WERI-Rb-1 (cell line): ENCODE measurements at regions not wholly inside any gene's neighbourhood (a gene's known extent, or its start where the extent isn't known, plus 50 kb on each side); places are given as distances from the start of the nearest gene placed in this dataset.

ENCODE experiments used
- DNase-seq: peaks from one replicate; pipeline ENCODE4 v3.0.0-alpha.2; 2020
- H3K27ac ChIP-seq: fragments of 250-450 bp; sonication (Bioruptor Pico); 2 replicates; pipeline ENCODE4 v1.5.1; 2020; ENCODE audit warnings: mild to moderate bottlenecking, moderate library complexity
- H3K27me3 ChIP-seq: fragments of 250-450 bp; sonication (Bioruptor Pico); 2 replicates; pipeline ENCODE4 v1.5.1; 2021; ENCODE audit warnings: mild to moderate bottlenecking, low read depth, moderate library complexity; ENCODE audit not compliant: insufficient read depth, severe bottlenecking
- H3K36me3 ChIP-seq: fragments of 250-450 bp; sonication (Bioruptor Pico); 2 replicates; pipeline ENCODE4 v1.5.1; 2020; ENCODE audit warnings: mild to moderate bottlenecking, moderate library complexity
- H3K4me3 ChIP-seq: 2 replicates; pipeline ENCODE4 v1.5.1; 2011; ENCODE audit warnings: low read depth, mild to moderate bottlenecking, control low read depth, low read length
- H3K9me3 ChIP-seq: fragments of 250-450 bp; sonication (Bioruptor Pico); 2 replicates; pipeline ENCODE4 v1.5.1; 2021; ENCODE audit warnings: mild to moderate bottlenecking, moderate library complexity; ENCODE audit not compliant: severe bottlenecking
- TF ChIP-seq, protein P1 (sequence below): IDR thresholded peaks from 2 replicates; pipeline ENCODE4 v1.5.1; 2011; ENCODE audit warnings: low read depth, mild to moderate bottlenecking, control low read depth, inconsistent platforms, low read length

GRCh38 chr11:95503047-95503446 lies 272.0 kb upstream of the SESN3 start:
- H3K36me3 ChIP-seq: no peaks in the 10 kb centered on the region
- H3K27ac ChIP-seq: no peak overlapping the region
- TF ChIP-seq, protein P1, sequence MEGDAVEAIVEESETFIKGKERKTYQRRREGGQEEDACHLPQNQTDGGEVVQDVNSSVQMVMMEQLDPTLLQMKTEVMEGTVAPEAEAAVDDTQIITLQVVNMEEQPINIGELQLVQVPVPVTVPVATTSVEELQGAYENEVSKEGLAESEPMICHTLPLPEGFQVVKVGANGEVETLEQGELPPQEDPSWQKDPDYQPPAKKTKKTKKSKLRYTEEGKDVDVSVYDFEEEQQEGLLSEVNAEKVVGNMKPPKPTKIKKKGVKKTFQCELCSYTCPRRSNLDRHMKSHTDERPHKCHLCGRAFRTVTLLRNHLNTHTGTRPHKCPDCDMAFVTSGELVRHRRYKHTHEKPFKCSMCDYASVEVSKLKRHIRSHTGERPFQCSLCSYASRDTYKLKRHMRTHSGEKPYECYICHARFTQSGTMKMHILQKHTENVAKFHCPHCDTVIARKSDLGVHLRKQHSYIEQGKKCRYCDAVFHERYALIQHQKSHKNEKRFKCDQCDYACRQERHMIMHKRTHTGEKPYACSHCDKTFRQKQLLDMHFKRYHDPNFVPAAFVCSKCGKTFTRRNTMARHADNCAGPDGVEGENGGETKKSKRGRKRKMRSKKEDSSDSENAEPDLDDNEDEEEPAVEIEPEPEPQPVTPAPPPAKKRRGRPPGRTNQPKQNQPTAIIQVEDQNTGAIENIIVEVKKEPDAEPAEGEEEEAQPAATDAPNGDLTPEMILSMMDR: no peak
- H3K9me3 ChIP-seq: no peaks in the 10 kb centered on the region
- H3K27me3 ChIP-seq: no peaks in the 10 kb centered on the region
- no peak for DNase-seq
- H3K4me3 ChIP-seq: no peak overlapping the region

- Histone ChIP-seq H3K9me3 (no peaks in the 10 kb centered on the region), H3K4me3 (no peak overlapping the region), H3K27ac (no peak overlapping the region), H3K36me3 (no peaks in the 10 kb centered on the region), H3K27me3 (no peaks in the 10 kb centered on the region)
- no peak for DNase-seq
- TF ChIP-seq, protein P1: no peak
Measured at GRCh38 chr11:95502522-95502921, 271.5 kb upstream of the SESN3 start.

GRCh38 chr11:95501761-95502266 lies 270.8 kb upstream of the SESN3 start:
- no peaks in the 10 kb centered on the region for H3K27me3 ChIP-seq
- H3K9me3 ChIP-seq: no peaks in the 10 kb centered on the region
- no peak overlapping the region for H3K4me3 ChIP-seq
- no peak for DNase-seq
- TF ChIP-seq, protein P1: no peak
- no peaks in the 10 kb centered on the region for H3K36me3 ChIP-seq
- H3K27ac ChIP-seq: no peak overlapping the region

- Histone ChIP-seq H3K27me3 (no peaks in the 10 kb centered on the region), H3K27ac (no peak overlapping the region), H3K9me3 (no peaks in the 10 kb centered on the region), H3K36me3 (no peaks in the 10 kb centered on the region), H3K4me3 (no peak overlapping the region)
- TF ChIP-seq, protein P1: no peak
- no peak for DNase-seq
Measured at GRCh38 chr11:95500466-95500865, 269.5 kb upstream of the SESN3 start.

DNA sequence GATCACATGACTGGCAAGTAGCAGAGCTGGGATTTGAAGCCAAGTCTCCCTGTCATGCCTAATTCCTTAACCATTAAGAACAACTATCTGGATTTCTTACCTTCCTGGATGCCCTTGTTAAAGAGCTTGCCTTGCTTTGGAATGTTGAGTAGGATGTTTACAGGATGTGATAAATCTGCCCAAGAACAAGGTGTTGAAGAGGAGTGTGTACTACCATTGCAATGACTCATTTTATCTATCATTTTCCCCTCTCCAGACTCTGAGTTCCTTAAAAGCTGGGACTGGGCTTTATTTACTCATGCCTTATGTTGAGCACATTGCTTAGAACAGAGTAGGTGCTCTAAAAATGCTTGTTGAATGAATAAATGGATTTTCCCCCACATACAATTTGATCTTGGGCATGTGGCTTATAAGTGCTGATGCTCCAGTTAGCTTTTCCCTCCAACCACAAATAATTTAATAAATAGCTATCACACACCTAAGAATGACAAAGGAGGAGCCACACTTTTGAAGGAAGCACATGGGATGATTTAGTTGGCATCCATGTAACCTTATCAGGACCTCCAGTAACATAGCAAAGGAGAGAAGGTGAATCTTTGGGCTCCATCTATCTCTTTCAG lies 268.6 kb upstream of the SESN3 start:
- DNase-seq: no peak
- Histone ChIP-seq H3K27ac (no peak overlapping the region), H3K36me3 (no peaks in the 10 kb centered on the region), H3K27me3 (no peaks in the 10 kb centered on the region), H3K4me3 (no peak overlapping the region), H3K9me3 (no peaks in the 10 kb centered on the region)
- TF ChIP-seq, protein P1: no peak
